ENCODE measurements at regions not wholly inside any gene's neighbourhood (a gene's known extent, or its start where the extent isn't known, plus 50 kb on each side); places are given as distances from the start of the nearest gene placed in this dataset.

- TF ChIP-seq EZH2 (IDR thresholded peaks at IDR 0.05; ENCODE audit: borderline replicate concordance, insufficient read depth, low read depth, low read length, poor library complexity, severe bottlenecking), result no peak
- TF ChIP-seq, protein P1, sequence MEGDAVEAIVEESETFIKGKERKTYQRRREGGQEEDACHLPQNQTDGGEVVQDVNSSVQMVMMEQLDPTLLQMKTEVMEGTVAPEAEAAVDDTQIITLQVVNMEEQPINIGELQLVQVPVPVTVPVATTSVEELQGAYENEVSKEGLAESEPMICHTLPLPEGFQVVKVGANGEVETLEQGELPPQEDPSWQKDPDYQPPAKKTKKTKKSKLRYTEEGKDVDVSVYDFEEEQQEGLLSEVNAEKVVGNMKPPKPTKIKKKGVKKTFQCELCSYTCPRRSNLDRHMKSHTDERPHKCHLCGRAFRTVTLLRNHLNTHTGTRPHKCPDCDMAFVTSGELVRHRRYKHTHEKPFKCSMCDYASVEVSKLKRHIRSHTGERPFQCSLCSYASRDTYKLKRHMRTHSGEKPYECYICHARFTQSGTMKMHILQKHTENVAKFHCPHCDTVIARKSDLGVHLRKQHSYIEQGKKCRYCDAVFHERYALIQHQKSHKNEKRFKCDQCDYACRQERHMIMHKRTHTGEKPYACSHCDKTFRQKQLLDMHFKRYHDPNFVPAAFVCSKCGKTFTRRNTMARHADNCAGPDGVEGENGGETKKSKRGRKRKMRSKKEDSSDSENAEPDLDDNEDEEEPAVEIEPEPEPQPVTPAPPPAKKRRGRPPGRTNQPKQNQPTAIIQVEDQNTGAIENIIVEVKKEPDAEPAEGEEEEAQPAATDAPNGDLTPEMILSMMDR (IDR thresholded peaks at IDR 0.05), result no peak
Observed at GRCh38 chr2:145910416-145910815, 1390.5 kb upstream of the ZEB2 start.
